ENCODE measurements at regions not wholly inside any gene's neighbourhood (a gene's known extent, or its start where the extent isn't known, plus 50 kb on each side); places are given as distances from the start of the nearest gene placed in this dataset.

DNA sequence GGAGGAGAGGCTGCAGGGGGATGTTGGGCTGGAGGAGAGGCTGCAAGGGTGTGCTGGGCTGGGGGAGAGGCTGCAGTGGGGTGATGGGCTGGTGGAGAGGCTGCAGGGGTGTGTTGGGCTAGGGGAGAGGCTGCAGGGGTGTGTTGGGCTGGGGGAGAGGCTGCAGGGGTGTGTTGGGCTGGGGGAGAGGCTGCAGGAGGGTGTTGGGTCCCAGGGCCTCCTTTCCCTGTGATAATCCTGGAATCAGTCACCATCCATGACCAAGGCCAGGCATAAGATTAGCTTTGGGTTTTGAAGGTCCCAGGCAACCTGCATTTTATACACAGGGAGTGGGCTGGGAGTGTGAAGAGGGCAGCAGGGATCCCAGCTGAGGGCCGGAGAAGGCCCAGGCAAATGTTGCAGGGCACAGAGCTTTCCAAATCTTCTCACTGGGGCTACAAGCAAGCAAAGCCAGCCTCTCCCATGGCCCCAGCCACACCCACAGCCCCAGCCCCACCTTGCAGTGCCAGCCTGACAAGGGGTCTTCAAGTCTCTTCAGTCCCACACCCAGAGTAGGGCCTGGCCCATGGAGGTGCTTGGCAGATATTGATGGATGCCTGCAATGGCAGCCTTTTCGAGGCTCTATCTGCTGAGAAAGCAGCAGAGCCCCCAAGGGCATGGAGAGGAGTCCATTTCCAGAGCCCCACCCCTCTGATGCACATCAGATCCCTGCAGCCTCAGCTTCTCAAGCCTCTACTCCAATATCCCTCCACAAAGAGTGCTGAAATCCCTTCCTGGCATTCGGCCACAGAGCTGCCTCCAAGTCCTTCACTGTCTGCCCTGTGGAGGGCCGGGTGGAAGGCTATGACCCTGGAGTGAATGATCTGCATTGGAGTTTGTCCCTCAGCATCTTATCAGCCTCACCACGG is 50.3 kb upstream of the GLI2 start:
- TF ChIP-seq ZNF431 (CRISPR knock-in tag; IDR thresholded peaks at IDR 0.05; ENCODE audit: borderline replicate concordance, low read depth) (no peak), POLR2AphosphoS2 (IDR thresholded peaks at IDR 0.05; ENCODE audit: low read depth, low read length) (no peak), ZNF720 (CRISPR knock-in tag; IDR thresholded peaks at IDR 0.05) (no peak)
- no peak overlapping the region for H3K4me3 ChIP-seq (replicated peaks in 1 of 3; ENCODE audit: insufficient read depth in 1 of 3, low read depth in 2 of 3, low read length in 3 of 3)
- CTCF ChIA-PET (ENCODE audit: low intra/inter-chr PET ratio, low total read pairs), result no interaction called here
- peaks cover 0 to 36% of the 10 kb centered on the region in 2 experiments; a peak in 3 of 5 replicates for H3K27me3 ChIP-seq (ENCODE audit: control insufficient read depth in 1 of 2, insufficient read depth in 2 of 2, low read length in 2 of 2)
- no peak overlapping the region for H3K27ac ChIP-seq (ENCODE audit: extremely low read length, insufficient read depth, low read length)
- no peak for DNase-seq (ENCODE audit: low spot score)
- no peaks in the 10 kb centered on the region for H3K36me3 ChIP-seq (replicated peaks in 1 of 2; ENCODE audit: control insufficient read depth in 1 of 2, insufficient read depth in 2 of 2, low read length in 2 of 2)
- no peak overlapping the region for H3K9ac ChIP-seq (ENCODE audit: insufficient read depth, low read depth, low read length)
- POLR2A ChIA-PET, result no interaction called here
- intact Hi-C loops (cut with micrococcal nuclease; ENCODE audit: unreplicated experiment), result no loop called here
- H2AFZ ChIP-seq (ENCODE audit: low read length), result no peak overlapping the region
- no TSS peak for BruUV-seq (replicated peaks)
- no peaks in the 10 kb centered on the region for H3K9me3 ChIP-seq (ENCODE audit: low read length)
- in situ Hi-C loops (cut with HindIII; ENCODE audit: extremely low pct_ligation_motif_present, low pct_unique_long_range_greater_than_20kb), result no loop called here
- H3K4me1 ChIP-seq (ENCODE audit: insufficient read depth, low read length), result 0 out of 2 replicates have a peak, but pooled peaks cover under 1% of the 10 kb centered on the region
- WGBS (ENCODE audit: low lambda C conversion rate), result 0% methylated on average over 5 of the region's 5 CpGs
- H3K79me2 ChIP-seq (ENCODE audit: insufficient read depth, low read length), result no peaks in the 10 kb centered on the region
- H4K20me1 ChIP-seq (ENCODE audit: insufficient read depth, low read length), result no peaks in the 10 kb centered on the region
- H3K4me2 ChIP-seq (ENCODE audit: low read depth, low read length), result no peak overlapping the region
- FAIRE-seq, result no peak
- ATAC-seq, result no peak; the same call in 2 of the 3 replicates

Small RNA genes lying in the stretch of these regions (small RNA-seq; reads per million reads assigned to genes)
- gene RF00019 (ENCODE audit: insufficient read depth in 2 of 3, insufficient read length in 3 of 3, low read depth in 2 of 3, low replicate concordance in 1 of 3), result 0 reads per million in 3 experiments
